ENCODE measurements at regions not wholly inside any gene's neighbourhood (a gene's known extent, or its start where the extent isn't known, plus 50 kb on each side); places are given as distances from the start of the nearest gene placed in this dataset. TPM values are rescaled to one million over a fixed set of nuclear protein-coding genes. Genes with fewer than 3 reads are reported as not detected.
"Not testable (repeated sequence)": the region's sequence is repeated elsewhere in the genome, so short reads cannot be mapped to it uniquely, and the experiment has no call there.

- no peak overlapping the region for H3K4me3 ChIP-seq (ENCODE audit: low read depth, low read length)
- H3K9me3 ChIP-seq (ENCODE audit: control insufficient read depth, insufficient read depth, low read length): peaks cover 2% of the 10 kb centered on the region; the same call in 1 of the 2 replicates
- CTCF ChIA-PET: no interaction called here
- no peak for TF ChIP-seq CTCF (IDR thresholded peaks at IDR 0.05; ENCODE audit: low read depth, low read length)
- no peak for DNase-seq (ENCODE audit: low read depth, low spot score)
- no peaks in the 10 kb centered on the region for H3K27me3 ChIP-seq (ENCODE audit: control insufficient read depth, insufficient read depth, low read length)
- no peak overlapping the region for H3K27ac ChIP-seq (ENCODE audit: low read depth, low read length)
- POLR2A ChIA-PET: no interaction called here
Measured at GRCh38 chr21:15671188-15671587, 58.6 kb upstream of the USP25 start.

- POLR2A ChIA-PET; DNase-seq (ENCODE audit: low read depth, low spot score); H3K9me3 ChIP-seq (ENCODE audit: control insufficient read depth, insufficient read depth, low read length); CTCF ChIA-PET; H3K27me3 ChIP-seq (ENCODE audit: control insufficient read depth, insufficient read depth, low read length); H3K27ac ChIP-seq (ENCODE audit: low read depth, low read length); H3K4me3 ChIP-seq (ENCODE audit: low read depth, low read length): not testable (repeated sequence)
Measured at GRCh38 chr21:15672578-15672977, 57.2 kb upstream of the USP25 start.

- no peak overlapping the region for H3K27ac ChIP-seq (ENCODE audit: low read depth, low read length)
- H3K9me3 ChIP-seq (ENCODE audit: control insufficient read depth, insufficient read depth, low read length): peaks cover 2% of the 10 kb centered on the region; the same call in 1 of the 2 replicates
- ChIA-PET POLR2A (no interaction called here), CTCF (no interaction called here)
- no peak overlapping the region for H3K4me3 ChIP-seq (ENCODE audit: low read depth, low read length)
- no peak for DNase-seq (ENCODE audit: low read depth, low spot score)
- H3K27me3 ChIP-seq (ENCODE audit: control insufficient read depth, insufficient read depth, low read length): no peaks in the 10 kb centered on the region
- no peak for TF ChIP-seq CTCF (IDR thresholded peaks at IDR 0.05; ENCODE audit: low read depth, low read length)
Measured at GRCh38 chr21:15676935-15677334, 52.8 kb upstream of the USP25 start.

- no peak for DNase-seq (ENCODE audit: low read depth, low spot score)
- Histone ChIP-seq H3K27me3 (ENCODE audit: control insufficient read depth, insufficient read depth, low read length) (no peaks in the 10 kb centered on the region), H3K9me3 (ENCODE audit: control insufficient read depth, insufficient read depth, low read length) (no peaks in the 10 kb centered on the region), H3K4me3 (ENCODE audit: low read depth, low read length) (no peak overlapping the region), H3K27ac (ENCODE audit: low read depth, low read length) (no peak overlapping the region)
- TF ChIP-seq CTCF (IDR thresholded peaks at IDR 0.05; ENCODE audit: low read depth, low read length): no peak
- CTCF ChIA-PET: interaction anchor here (0.6 kb wide), 1 partner anchor 253 kb away, joined by 3 read pairs; no protein-coding TSS in a partner anchor
- POLR2A ChIA-PET: no interaction called here
Measured at GRCh38 chr21:15679630-15680029, 50.2 kb upstream of the USP25 start.

Small RNA genes lying in the stretch of these regions (small RNA-seq; reads per million reads assigned to genes)
- not detected for gene AF246928.1 (ENCODE audit: insufficient read length, low read depth)
- gene CYCSP42 (ENCODE audit: insufficient read length, low read depth): not detected
- not detected for gene RNU6-1326P (ENCODE audit: insufficient read length, low read depth)
